ENCODE measurements at regions not wholly inside any gene's neighbourhood (a gene's known extent, or its start where the extent isn't known, plus 50 kb on each side); places are given as distances from the start of the nearest gene placed in this dataset.

DNA sequence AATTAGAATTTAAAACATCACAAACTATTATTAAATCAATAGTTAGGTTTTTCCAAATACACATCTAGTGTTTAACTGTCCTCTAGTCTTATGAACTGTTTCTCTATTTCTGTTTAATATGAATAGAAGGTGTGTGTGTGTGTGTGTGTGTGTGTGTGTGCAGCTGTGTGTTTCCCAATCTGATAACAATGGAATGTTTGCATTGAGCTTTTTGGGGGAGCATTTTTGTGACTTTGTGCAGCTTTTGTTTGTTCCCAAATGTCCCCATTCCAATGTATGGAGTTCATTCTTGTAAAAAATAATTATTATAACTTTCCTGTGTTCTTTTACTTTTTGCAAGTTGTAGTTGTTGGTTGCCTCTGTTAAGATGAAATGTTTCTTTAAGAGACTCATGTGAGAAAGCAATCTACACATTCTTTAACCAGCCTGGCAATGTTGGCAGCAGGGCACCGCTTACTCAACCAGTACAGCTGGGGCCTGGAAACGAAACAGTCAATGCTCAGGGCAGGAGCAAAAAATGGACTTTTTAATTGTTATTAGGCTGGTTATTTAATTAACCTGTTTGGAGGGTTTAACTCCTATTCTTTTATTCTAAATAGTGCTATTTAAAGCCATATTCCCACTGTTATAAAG is 354.3 kb downstream of the SRGAP2C start:
- TF ChIP-seq, protein P1, sequence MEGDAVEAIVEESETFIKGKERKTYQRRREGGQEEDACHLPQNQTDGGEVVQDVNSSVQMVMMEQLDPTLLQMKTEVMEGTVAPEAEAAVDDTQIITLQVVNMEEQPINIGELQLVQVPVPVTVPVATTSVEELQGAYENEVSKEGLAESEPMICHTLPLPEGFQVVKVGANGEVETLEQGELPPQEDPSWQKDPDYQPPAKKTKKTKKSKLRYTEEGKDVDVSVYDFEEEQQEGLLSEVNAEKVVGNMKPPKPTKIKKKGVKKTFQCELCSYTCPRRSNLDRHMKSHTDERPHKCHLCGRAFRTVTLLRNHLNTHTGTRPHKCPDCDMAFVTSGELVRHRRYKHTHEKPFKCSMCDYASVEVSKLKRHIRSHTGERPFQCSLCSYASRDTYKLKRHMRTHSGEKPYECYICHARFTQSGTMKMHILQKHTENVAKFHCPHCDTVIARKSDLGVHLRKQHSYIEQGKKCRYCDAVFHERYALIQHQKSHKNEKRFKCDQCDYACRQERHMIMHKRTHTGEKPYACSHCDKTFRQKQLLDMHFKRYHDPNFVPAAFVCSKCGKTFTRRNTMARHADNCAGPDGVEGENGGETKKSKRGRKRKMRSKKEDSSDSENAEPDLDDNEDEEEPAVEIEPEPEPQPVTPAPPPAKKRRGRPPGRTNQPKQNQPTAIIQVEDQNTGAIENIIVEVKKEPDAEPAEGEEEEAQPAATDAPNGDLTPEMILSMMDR (IDR thresholded peaks at IDR 0.05) = no peak
- TF ChIP-seq POLR2A (IDR thresholded peaks at IDR 0.05) = no peak

Measured in prostate gland (tissue), 2 donors.